Nephron progenitor cell (in vitro differentiated cells): ENCODE measurements at regions not wholly inside any gene's neighbourhood (a gene's known extent, or its start where the extent isn't known, plus 50 kb on each side); places are given as distances from the start of the nearest gene placed in this dataset.
"Not testable (repeated sequence)": the region's sequence is repeated elsewhere in the genome, so short reads cannot be mapped to it uniquely, and the experiment has no call there.

Experiments used
- DNase-seq: peaks from one replicate; pipeline ENCODE4 v3.0.0; 2021
- H3K27ac Mint-ChIP-seq: 2 replicates; pipeline ENCODE4 v1.8.0; 2021; ENCODE audit warnings: mild to moderate bottlenecking, moderate library complexity, mixed read lengths
- H3K27me3 Mint-ChIP-seq: 2 replicates; pipeline ENCODE4 v1.8.0; 2021; ENCODE audit warnings: mild to moderate bottlenecking, low read depth, mixed read lengths; ENCODE audit not compliant: poor library complexity
- H3K36me3 Mint-ChIP-seq: 2 replicates; pipeline ENCODE4 v1.8.0; 2021; ENCODE audit warnings: low read depth, mixed read lengths
- H3K4me1 Mint-ChIP-seq: 2 replicates; pipeline ENCODE4 v1.8.0; 2021; ENCODE audit warnings: mixed read lengths
- H3K4me3 Mint-ChIP-seq: 2 replicates; pipeline ENCODE4 v1.8.0; 2021; ENCODE audit warnings: mild to moderate bottlenecking, moderate library complexity, mixed read lengths
- H3K9me3 Mint-ChIP-seq: 2 replicates; pipeline ENCODE4 v1.8.0; 2021; ENCODE audit warnings: mild to moderate bottlenecking, moderate library complexity, mixed read lengths
- CTCF ChIP-seq: fragments of 200-600 bp; sonication (generic); IDR thresholded peaks from 2 replicates; pipeline ENCODE4 v1.5.0; 2021; ENCODE audit warnings: antibody characterized with exemption

- no peak overlapping the region for H3K4me3 Mint-ChIP-seq
- H3K36me3 Mint-ChIP-seq, result no peaks in the 10 kb centered on the region
- peaks cover 34% of the 10 kb centered on the region for H3K9me3 Mint-ChIP-seq
Measured at GRCh38 chr12:125860672-125861288, 795.5 kb downstream of the AACS start.

GRCh38 chr12:125861299-125862281, 796.4 kb downstream of the AACS start:
- H3K27me3 Mint-ChIP-seq, result peaks cover 11% of the 10 kb centered on the region
- no peak overlapping the region for H3K4me3 Mint-ChIP-seq
- H3K9me3 Mint-ChIP-seq, result peaks cover 34% of the 10 kb centered on the region
- no peak for TF ChIP-seq CTCF
- no peak for DNase-seq
- H3K36me3 Mint-ChIP-seq, result no peaks in the 10 kb centered on the region
- no peak overlapping the region for H3K27ac Mint-ChIP-seq
- no peaks in the 10 kb centered on the region for H3K4me1 Mint-ChIP-seq

More at GRCh38 chr12:125860672-125861288, 795.5 kb downstream of the AACS start:
- Mint-ChIP-seq H3K27me3 (peaks cover 14% of the 10 kb centered on the region), H3K27ac (no peak overlapping the region), H3K4me1 (no peaks in the 10 kb centered on the region)
- TF ChIP-seq CTCF, result no peak
- no peak for DNase-seq

- DNase-seq, H3K27me3 Mint-ChIP-seq, H3K36me3 Mint-ChIP-seq, H3K4me1 Mint-ChIP-seq, H3K27ac Mint-ChIP-seq, H3K4me3 Mint-ChIP-seq: not testable (repeated sequence)
- peaks cover 41% of the 10 kb centered on the region for H3K9me3 Mint-ChIP-seq
Measured at GRCh38 chr12:125865236-125865635, 800.0 kb downstream of the AACS start.

- Mint-ChIP-seq H3K36me3 (no peaks in the 10 kb centered on the region), H3K27ac (no peak overlapping the region), H3K27me3 (no peaks in the 10 kb centered on the region), H3K9me3 (peaks cover 7% of the 10 kb centered on the region), H3K4me3 (no peak overlapping the region), H3K4me1 (no peaks in the 10 kb centered on the region)
- TF ChIP-seq CTCF, result no peak
- no peak for DNase-seq
Measured at GRCh38 chr12:125871811-125872594, 806.8 kb downstream of the AACS start.

- H3K4me1 Mint-ChIP-seq, result no peaks in the 10 kb centered on the region
Measured at GRCh38 chr12:125873016-125873415, 807.8 kb downstream of the AACS start.

More at GRCh38 chr12:125873016-125873415, 807.8 kb downstream of the AACS start:
- TF ChIP-seq CTCF, result no peak
- no peak for DNase-seq
- Mint-ChIP-seq H3K4me3 (no peak overlapping the region), H3K27ac (no peak overlapping the region), H3K27me3 (no peaks in the 10 kb centered on the region), H3K9me3 (no peaks in the 10 kb centered on the region), H3K36me3 (no peaks in the 10 kb centered on the region)
